ENCODE measurements at regions not wholly inside any gene's neighbourhood (a gene's known extent, or its start where the extent isn't known, plus 50 kb on each side); places are given as distances from the start of the nearest gene placed in this dataset.

GRCh38 chrX:39990388-39990787, 107.4 kb downstream of the BCOR start:
- no peak for FAIRE-seq
- TF ChIP-seq, protein P1, sequence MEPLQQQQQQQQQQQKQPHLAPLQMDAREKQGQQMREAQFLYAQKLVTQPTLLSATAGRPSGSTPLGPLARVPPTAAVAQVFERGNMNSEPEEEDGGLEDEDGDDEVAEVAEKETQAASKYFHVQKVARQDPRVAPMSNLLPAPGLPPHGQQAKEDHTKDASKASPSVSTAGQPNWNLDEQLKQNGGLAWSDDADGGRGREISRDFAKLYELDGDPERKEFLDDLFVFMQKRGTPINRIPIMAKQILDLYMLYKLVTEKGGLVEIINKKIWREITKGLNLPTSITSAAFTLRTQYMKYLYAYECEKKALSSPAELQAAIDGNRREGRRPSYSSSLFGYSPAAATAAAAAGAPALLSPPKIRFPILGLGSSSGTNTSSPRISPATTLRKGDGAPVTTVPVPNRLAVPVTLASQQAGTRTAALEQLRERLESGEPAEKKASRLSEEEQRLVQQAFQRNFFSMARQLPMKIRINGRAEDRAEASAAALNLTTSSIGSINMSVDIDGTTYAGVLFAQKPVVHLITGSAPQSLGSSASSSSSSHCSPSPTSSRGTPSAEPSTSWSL (CRISPR knock-in tag; IDR thresholded peaks at IDR 0.05; ENCODE audit: borderline replicate concordance), result no peak
- TF ChIP-seq ELF2 (CRISPR knock-in tag; IDR thresholded peaks at IDR 0.05), result no peak
- TF ChIP-seq NEUROD1 (IDR thresholded peaks at IDR 0.05; ENCODE audit: borderline replicate concordance, low read depth, low read length, partially characterized antibody), result no peak
- no peak for TF ChIP-seq KLF16 (IDR thresholded peaks at IDR 0.05)
- TF ChIP-seq ARID1B (IDR thresholded peaks at IDR 0.05), result no peak
- TF ChIP-seq KLF1 (tag; IDR thresholded peaks at IDR 0.05), result no peak
- TF ChIP-seq, protein P2, sequence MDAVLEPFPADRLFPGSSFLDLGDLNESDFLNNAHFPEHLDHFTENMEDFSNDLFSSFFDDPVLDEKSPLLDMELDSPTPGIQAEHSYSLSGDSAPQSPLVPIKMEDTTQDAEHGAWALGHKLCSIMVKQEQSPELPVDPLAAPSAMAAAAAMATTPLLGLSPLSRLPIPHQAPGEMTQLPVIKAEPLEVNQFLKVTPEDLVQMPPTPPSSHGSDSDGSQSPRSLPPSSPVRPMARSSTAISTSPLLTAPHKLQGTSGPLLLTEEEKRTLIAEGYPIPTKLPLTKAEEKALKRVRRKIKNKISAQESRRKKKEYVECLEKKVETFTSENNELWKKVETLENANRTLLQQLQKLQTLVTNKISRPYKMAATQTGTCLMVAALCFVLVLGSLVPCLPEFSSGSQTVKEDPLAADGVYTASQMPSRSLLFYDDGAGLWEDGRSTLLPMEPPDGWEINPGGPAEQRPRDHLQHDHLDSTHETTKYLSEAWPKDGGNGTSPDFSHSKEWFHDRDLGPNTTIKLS (IDR thresholded peaks at IDR 0.05; ENCODE audit: borderline replicate concordance, low read depth), result no peak
- no peak for TF ChIP-seq ZNF785 (CRISPR knock-in tag; IDR thresholded peaks at IDR 0.05)
- TF ChIP-seq ZNF77 (CRISPR knock-in tag; IDR thresholded peaks at IDR 0.05), result no peak
- TF ChIP-seq HDGF (IDR thresholded peaks at IDR 0.05), result no peak
- TF ChIP-seq RBM15 (IDR thresholded peaks at IDR 0.05; ENCODE audit: insufficient read depth, low read length), result no peak
- TF ChIP-seq MBD2 (IDR thresholded peaks at IDR 0.05; ENCODE audit: borderline replicate concordance, low read depth), result no peak
- no TSS peak for BruUV-seq (replicated peaks)
- no peak for DNase-seq (ENCODE audit: extremely low read depth in 1 of 4, low spot score in 3 of 4)
- CTCF ChIA-PET (ENCODE audit: low intra/inter-chr PET ratio), result no interaction called here
- H4K20me1 ChIP-seq (replicated peaks; ENCODE audit: control insufficient read depth, insufficient read depth, low read length), result no peaks in the 10 kb centered on the region
- POLR2A ChIA-PET, result no interaction called here
- no peaks in the 10 kb centered on the region for H3K36me3 ChIP-seq (ENCODE audit: control insufficient read depth, insufficient read depth, low read length)
- H3K4me2 ChIP-seq (ENCODE audit: insufficient read depth, low read length), result no peak overlapping the region
- ATAC-seq, result no peak
- WGBS (ENCODE audit: insufficient coverage, low coverage, missing lambda C conversion rate), result 0% methylated on average over 1 of the region's 2 CpGs
- no peak overlapping the region for H3K27ac ChIP-seq (ENCODE audit: extremely low read depth, low read depth, low read length)
- no peaks in the 10 kb centered on the region for H3K9me1 ChIP-seq (ENCODE audit: control insufficient read depth, insufficient read depth, low read length)
- H3K9me3 ChIP-seq (replicated peaks; ENCODE audit: control insufficient read depth, insufficient read depth, low read depth, low read length), result no peaks in the 10 kb centered on the region
- no peaks in the 10 kb centered on the region; a peak in 1 of 5 replicates for H3K27me3 ChIP-seq (ENCODE audit: control insufficient read depth in 2 of 2, insufficient read depth in 2 of 2, low read length in 2 of 2)
- no peak overlapping the region for H3K4me3 ChIP-seq
- H3K9ac ChIP-seq (ENCODE audit: insufficient read depth in 1 of 2, low read depth in 2 of 2, low read length in 2 of 2), result no peak overlapping the region
- H3K4me1 ChIP-seq (replicated peaks in 1 of 2; ENCODE audit: control insufficient read depth in 2 of 2, insufficient read depth in 2 of 2, low read length in 2 of 2), result peaks cover 0 to 5% of the 10 kb centered on the region in 2 experiments; a peak in 2 of 5 replicates
- intact Hi-C loops (cut with micrococcal nuclease), result no loop called here
- in situ Hi-C loops (cut with MboI), result no loop called here
- no peaks in the 10 kb centered on the region for H3K79me2 ChIP-seq (ENCODE audit: control insufficient read depth, insufficient read depth, low read length)
- no peak overlapping the region for H2AFZ ChIP-seq (ENCODE audit: low read depth, low read length)
